SKM-1 (cell line): ENCODE measurements at regions not wholly inside any gene's neighbourhood (a gene's known extent, or its start where the extent isn't known, plus 50 kb on each side); places are given as distances from the start of the nearest gene placed in this dataset.

Experiments
- DNase-seq: peaks from one replicate; lab custom pipeline; 2025; ENCODE audit not compliant: unreplicated experiment; lab: John Stamatoyannopoulos, UW

DNA sequence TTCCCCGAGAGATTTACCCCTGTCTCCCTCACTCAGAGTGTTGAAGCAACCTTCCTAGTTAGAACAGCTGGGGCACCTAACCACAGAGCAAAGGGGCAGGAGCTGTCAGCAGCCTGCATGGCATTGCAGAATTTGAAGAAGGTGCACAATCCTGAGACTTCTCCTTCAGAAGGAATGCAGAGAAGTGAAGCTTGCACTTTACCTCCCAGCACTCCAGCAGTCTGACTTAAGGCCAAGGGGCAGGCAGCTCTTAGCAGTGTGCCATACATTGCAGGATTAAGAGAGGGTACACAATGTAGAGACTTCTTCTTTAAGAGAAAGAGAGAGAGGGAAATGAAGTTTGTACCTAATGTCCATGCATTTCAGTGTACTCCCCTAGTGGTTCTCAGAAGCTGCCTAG, 236.0 kb upstream of the FBXL7 start:
- DNase-seq, result no peak

DNA sequence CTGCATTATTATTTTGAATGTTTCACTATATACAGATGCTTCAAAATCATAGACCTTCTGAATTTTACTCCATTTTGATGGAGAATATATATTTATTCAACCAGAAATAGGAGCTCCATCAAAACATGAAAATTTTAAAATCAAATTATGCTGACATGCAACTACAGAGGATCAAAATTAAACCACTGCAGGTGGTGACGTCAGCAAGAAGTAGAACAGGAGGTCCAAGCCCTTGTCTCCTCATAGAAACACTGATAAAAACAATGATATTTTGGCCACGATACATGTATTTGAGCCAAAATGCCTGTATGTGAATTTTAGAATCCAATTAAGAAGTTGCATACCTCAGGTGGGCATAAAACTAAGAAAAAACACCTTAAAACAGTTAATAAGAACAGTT, 236.6 kb upstream of the FBXL7 start:
- DNase-seq, result no peak

DNA sequence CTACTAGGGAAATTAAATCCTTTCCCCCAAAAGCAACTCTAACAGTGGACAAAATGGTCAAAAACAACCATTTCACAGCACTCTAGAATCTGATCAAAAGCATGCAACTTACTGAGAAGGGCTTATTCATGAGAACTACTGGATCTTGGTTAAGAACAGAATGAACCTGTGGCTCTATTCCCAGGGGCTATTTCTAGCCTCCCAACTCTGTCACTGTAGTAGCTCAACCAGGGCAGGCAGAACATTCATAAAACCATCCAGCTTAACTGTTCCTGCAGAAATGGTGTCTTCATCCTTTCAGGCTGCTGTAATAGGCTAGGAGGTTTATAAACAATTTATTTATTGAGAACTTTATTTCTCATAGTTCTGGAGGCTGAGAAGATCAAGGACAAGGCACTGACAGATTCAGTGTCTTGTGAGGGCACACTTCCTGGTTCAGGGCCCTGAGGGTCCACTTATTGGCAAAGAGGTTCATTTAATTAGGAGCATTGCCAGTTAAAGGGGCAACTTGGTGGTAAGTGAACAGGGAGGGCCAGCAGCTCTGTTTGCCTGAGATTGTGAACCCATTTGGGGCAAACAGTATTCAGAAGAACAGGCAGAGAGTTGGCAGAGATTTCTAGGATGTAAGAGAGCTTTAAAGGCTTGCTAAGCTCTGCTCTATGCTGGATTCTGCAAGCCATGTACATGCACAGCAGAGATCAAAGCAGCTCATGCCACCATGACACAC, 238.5 kb upstream of the FBXL7 start:
- no peak for DNase-seq

DNA sequence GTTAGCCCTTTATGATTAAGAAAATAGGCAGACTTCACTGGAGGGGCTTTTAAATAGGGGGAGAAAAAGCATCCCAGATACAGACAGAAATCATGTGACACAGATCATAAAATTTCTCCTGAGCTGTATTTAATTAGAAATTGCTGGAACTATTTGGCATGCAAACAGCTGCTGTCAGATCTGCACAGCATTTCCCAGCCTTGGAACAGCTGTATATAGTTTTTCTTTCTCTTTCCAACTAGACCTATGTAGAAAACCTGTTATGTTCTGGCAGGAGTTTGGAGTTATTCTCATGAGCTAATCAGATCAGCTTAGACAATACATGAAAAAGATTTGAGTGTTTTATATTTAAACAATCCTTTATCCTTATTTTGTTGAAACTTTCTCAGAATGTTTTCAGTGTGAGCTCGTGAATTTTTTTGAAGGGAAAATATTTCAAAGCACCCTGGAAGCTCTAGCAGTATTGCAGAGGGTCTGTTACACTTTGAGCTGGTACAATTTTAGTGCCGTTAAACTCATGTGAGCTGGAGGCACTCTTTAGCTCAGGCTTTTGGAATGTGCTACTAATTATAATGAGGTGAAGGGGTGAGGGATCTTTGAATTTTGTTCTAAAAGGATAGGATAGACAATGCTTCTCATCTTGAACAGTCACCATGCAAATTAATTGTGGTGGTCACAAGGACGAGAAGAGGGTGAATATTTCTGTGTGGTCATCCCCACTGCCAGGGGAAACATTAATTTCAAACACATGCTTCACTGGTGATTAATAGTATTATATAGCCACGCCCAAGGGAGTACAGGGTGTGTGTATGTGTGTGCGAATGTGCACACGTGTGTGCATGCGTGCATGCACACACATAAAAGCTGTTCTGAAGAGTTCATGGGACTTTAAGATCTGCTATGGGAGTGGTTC, 239.4 kb upstream of the FBXL7 start:
- DNase-seq, result no peak

DNA sequence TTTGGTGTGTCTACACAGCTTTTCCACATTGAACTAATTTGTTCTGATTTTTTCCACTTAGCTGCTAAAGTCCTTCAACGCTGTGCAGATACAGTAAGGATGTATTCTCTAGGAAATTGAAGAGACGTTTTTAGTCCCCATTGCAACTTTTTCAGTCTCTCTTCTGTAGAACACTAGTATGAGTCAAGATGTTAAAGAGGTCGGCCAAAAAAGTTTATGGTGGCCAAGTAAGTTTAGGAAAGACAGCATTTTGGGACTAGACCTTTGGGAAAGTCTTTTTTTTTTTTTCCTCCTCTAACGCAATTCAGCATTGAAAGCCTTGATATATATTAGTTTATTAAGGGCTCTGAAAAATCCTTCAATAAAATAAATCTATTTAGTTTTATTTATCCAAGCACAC, 243.5 kb upstream of the FBXL7 start:
- no peak for DNase-seq

DNA sequence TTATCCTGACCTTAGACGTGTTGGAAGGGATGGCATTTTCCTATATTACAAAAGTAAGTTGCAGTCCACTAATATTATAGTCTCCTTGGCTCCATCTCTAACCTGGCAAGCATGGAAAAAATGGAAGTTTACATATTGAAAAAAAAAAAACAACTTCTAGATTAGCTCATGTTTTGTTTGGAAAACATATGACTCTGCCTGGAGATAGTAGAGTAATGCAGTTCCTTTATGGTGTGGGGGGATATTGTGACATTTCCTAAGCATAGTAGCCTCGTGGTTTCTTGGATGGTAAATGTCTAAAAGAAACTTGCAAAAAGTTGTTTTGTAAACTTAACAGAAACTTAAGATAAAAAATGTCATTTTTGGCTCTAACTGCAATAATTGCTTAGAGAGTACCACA, 244.4 kb upstream of the FBXL7 start:
- no peak for DNase-seq

DNA sequence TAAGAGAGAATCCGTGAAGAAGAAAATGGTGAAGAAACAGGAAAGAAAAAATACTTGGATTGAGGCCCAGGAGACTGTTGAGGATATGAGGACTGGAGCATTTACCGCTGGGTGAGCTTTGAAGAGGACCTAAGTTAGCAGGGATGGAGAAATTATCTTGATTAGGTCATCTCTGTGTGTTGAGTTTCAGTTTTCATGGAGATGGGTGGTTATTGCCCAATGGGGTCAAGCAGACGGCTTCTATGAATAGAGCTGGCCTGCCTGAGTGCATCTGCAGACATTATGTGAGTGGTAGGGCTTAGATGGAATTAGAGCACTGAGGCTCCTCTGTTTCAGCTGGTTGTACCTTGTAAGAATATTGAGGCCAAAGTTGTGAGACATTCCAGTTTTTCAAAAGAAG, 245.4 kb upstream of the FBXL7 start:
- no peak for DNase-seq

DNA sequence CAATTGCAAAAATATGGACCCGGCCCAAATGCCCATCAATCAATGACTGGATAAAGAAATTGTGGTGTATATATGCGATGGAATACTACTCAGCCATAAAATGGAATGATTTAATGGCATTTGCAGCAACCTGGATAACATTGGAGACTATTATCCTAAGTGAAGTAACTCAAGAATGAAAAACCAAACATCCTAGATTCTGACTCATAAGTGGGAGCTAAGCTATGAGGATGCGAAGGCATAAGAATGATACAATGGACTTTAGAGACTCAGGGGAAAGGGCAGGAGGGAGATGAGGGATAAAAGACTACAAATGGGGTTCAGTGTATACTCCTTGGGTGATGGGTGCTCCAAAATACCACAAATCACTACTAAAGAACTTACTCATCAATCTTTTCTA, 247.6 kb upstream of the FBXL7 start:
- DNase-seq, result no peak

DNA sequence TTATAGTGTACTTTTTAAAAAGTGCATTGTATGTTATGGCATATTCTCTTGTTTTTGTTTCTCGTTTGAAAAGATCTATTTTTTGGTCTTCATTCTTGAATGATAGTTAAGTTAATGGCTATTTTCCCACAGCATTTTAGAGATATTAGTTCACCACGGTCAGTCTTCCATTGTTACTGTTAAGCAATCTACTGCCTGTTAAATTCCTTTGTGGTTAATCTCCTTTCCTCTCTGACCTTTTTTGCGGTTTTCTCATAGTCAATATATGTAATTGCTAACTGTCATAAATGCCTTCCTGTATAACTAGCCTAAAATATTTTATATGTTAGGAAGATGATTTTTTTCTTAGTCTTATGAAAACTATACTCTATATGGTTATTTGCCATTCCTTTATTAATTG, 250.8 kb upstream of the FBXL7 start:
- DNase-seq, result no peak

DNA sequence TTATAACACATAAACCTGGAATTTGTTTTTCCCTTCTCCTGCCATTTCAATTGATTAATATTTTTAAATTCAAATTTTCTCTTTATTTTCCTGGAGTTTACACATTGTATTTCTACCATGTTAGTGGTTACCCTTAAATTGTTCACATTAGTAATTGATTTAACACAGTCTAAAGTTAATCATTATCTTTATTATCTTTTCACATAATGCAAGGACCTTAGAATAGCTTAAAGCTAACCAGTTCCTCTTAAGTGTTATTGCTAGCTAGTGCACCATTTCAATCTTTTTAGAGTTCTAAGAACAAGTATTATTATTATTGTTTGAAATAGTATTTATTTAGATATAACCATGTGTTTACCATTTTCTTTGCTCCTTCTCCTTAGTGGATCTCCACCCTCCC, 251.2 kb upstream of the FBXL7 start:
- no peak for DNase-seq

DNA sequence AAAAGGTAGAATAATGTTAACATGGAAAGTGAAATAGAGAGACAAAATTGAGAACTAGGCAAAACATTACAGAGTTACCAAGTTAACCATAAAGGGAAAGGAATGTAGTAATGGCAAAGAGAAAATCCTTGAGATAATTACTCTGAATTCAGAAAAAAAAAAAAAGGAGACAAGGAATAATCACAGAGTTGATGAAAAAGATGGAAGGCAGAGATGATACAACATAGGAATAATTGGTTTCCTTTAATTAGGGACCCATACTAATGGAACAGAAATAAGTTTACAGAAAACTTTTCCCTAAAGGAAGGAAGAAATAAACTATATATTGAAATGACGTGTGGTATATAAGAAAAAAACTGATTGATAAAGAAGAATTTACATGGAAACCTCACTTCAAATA, 254.1 kb upstream of the FBXL7 start:
- DNase-seq, result no peak

DNA sequence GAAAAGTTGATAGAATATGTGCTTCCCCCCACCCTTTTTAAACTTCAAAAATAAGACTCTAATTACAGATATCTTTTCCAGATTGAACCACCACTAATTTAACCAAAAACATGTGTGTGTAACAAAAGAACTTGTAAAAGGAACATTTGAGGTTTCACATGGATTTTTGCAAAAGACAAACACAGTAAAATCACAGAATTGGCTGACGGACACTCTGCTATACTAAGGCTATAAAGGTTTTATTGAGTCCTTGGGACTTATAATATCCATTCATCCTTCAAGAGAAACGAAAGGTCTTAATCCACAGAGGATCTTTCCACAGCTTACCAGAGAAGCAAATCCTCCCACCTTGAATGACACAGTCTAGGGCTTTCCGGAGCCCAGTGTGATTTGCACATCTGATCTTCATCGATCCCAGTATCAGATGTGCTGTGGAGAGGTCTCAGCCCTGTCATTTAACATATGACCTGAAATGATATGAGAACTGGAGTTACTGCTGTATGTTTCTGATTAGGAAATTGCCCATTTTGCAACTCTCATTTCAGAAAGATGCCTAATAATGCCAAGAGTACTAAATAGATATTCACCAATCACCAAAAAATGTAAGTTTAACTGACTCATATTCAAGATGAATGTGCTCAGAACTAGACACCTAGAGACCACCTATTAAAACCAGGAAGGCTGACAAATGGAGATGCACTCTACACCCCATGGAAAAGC, 256.5 kb upstream of the FBXL7 start:
- no peak for DNase-seq

DNA sequence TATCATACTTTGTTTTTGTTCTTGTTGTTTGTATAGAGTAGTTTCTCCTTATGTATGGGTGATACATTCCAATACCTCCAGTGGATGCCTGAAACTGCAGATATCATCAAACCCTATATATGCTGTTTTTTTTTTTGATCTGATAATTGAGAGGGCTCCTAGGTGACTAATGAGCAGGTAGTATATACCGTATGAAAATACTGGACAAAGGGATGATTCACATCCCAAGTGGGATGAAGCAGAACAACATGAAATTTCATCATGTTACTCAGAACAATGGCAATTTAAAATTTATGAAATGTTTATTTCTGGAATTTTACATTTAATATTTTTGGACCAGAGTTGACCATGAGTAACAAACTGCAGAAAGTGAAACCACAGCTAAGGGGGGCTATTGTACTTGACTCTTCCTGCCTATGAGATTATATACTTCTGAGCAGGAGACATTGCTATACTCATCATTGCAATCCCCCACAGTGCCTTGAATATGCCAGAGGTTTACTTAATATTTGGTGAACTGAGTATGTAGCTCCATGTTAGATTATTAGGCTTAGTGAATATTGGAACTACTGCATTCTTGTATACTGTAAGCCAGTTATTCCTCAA, 258.7 kb upstream of the FBXL7 start:
- no peak for DNase-seq

DNA sequence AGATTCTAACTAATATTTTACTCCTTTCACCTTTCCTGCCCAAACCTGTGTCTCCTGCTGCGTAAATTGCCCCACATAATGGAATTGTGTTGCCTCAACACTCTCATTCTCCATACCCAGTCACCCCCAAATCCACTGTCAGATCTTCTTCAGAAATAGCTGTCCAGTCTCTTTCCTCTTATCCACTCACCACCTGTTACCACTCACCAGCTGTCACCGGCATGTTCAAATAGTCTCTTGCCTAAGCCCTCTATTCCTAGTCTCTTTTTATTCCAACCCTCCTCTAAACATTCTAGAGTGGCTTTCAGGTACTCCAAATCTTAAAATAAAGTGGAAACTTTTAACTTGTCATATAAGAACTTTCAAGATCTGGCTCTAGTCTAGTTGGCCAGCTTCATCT, 262.0 kb upstream of the FBXL7 start:
- DNase-seq, result no peak

DNA sequence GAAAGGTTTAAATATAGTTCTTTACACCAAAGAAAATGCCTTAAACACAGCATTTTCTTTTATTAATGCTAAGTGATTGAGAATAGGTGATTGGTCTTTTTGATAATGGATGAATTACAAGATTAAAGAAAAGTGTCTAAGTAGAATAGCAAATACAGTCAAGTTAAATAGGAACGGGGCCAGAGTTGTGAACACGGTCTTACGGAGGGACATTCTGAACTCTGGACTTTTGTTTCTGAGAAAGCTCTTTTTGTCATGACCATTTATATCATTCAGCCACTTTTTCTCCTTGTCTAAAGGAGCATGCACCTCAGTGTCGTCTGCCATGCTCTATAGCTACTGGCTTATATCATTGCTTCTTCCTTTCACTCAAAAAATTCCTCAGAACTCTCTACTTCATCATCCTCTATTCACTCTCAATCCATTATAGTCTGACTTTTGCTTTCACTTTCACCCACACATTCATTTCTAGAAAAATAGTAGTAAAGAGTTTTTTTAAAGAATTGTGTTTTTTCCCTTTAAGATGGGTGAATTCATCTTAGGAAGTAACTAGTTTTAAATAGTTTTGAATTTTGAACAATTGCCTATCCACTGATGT, 263.0 kb upstream of the FBXL7 start:
- DNase-seq, result no peak

DNA sequence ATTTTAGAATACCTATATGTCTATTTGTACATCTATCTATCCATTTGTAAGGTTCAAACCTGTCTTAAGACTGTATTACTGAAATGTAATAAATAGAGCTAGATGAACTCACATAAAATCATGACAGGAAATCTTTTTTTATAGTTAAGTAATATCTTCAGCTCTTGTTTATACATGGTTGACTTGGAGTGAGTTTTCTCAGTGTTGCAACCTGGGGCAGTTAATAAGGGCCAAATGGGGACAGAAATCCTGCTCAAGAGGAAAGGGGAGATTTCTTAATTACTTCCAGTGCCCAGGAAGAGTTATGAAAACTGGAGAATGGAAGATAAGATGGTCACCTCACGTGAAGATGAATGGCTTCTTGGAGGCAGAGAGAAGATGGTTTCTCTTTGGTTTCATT, 265.1 kb upstream of the FBXL7 start:
- no peak for DNase-seq

DNA sequence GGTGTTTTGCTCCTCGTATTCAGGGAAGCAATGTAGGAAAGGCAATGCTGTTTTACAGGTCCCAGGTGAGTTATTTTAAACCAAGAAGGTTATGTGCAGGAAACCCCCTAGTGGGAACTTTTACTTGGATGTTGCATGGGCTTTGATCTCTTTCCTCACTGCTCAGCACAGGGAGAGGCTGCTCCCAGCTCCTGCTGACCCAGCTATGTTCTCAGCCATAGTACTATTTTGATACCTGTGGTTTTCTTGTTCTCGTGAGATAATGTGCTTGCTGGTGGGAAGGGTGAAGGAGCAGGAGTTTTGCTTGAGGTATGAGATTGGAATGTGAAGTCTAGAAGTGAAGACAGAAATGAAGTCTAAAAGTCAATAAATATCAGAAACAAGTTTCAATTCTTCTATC, 265.6 kb upstream of the FBXL7 start:
- DNase-seq, result no peak

DNA sequence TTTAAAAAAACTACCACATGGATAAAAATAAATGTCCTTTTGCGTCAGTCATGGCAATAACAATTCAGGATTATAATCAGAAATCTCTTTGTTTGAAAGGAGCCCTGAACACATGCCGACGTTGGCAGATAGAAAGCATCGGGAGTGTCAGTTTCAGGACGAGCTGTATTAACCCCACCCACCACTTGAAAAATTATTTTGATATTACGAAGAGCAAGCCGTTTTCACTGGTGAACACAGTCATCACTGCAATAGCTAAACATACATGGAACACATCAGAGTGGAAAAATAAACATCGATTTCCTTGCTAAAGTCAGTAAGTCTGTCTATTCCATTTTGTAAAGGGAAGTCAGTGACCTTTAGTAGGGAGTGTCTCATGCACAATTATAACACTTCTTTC, 266.4 kb upstream of the FBXL7 start:
- DNase-seq, result no peak

DNA sequence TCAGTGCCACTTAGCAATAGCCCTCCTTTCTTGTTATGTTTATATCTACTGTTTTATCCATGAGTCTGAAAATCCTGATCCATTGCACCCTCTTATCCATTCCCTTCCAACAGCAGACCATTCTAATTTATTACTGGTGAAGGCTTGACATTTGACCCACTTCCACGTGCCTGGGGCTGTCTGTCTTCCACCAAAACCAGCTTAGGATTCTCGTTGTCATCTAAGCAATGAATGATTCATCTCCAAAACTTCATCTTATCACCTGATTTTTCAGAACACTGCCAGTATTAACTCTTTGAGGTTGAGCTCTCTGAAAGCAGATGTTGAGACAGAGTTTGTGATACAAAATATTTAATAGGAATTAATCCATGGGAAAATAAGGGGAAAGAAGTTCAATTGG, 277.8 kb upstream of the FBXL7 start:
- no peak for DNase-seq

DNA sequence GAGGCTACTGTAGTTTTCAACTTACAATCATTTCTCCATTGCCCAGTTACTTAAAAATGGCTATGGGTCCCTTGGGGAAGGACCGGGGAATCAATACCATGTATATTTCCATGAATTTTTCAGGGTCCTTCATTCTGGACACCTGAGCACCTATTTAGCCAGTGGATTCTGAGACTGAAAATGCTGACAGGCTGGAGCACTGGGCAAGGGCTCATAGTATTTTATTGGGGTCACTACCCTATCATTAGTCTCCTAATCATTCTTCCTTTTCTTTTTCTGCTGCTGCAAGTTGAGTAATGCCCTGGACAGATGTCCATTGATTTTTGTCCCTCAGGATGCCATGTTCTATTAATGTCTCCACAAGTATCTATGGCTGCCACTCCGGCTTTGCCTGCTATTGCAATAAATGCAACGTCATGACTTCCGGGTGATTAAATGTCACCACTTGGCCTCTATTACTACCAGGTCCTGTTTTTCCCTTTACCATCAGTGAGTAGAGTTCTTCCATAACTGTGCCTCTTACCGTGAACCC, 279.3 kb upstream of the FBXL7 start:
- DNase-seq, result no peak

DNA sequence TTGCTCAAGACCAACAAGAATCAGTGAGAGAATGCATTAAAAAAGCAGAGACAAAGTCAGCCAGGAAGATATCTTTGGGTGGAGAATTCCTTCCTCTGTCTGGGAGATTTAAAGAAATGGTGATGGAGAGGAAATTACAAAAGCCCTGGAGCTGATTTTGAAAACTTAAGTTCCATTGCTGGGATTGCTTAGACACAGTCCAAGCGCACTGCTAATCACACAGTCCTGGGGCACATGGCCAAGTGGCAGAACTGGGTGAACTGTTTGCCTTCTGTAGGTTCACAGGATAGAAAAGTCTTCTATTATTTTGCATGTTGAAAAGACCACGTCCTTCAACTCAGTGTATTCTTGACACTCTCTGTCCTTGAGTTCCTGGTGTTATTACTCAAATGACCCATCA, 284.9 kb upstream of the FBXL7 start:
- no peak for DNase-seq
